ENCODE measurements at regions not wholly inside any gene's neighbourhood (a gene's known extent, or its start where the extent isn't known, plus 50 kb on each side); places are given as distances from the start of the nearest gene placed in this dataset.
"Not testable (repeated sequence)": the region's sequence is repeated elsewhere in the genome, so short reads cannot be mapped to it uniquely, and the experiment has no call there.

DNA sequence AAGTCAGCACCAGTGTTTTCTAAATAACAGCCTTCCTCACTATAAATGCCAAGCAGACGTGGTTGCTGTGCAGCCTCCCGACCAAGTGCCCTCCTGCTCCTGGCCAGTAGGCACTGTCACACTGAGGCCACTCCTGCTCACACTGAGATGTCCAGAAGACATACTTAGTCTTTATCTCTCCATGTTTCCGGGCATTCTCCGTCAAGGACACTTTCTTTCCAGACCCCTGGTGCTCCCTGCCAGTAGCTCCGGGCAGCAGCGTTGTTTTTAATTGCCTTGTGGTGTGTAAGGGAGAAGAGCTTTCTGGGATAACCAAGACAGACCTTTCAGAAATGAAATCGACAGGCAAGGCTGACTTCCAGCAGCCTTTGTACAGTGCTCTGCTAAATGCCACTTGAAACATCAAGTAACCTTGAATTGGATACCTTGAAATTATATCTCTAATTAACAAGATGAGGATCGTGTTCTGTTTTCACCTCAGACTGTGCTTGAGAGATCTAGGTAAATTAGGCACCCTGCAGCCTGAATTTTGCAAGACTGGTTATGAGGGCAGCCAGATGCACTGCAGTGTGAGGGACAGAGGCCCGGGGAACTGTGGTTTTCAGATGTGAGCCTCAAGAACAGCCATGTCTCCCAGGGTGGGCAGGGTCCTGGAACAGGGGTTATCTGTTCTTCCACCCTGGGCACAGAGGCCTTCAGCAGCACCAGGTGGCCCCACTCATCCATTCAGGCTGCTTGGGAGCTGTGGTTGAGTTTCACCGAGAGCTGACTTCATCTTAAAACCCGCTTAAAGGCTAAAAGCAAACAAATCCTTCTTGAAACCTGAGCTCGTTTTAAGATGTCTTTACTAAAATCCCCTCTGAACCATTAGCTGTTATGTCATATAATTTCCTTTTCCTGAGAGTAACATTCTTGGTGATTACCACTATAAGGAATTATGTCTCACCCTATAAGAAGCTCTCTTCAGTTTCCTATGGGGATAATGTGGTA is 105.5 kb upstream of the IL12A start:
- peak; percentile 60 for DNase-seq (ENCODE audit: low read depth)

GRCh38 chr3:159884661-159885402 is 103.8 kb upstream of the IL12A start:
- peak; percentile 60 for DNase-seq (ENCODE audit: low read depth)

DNA sequence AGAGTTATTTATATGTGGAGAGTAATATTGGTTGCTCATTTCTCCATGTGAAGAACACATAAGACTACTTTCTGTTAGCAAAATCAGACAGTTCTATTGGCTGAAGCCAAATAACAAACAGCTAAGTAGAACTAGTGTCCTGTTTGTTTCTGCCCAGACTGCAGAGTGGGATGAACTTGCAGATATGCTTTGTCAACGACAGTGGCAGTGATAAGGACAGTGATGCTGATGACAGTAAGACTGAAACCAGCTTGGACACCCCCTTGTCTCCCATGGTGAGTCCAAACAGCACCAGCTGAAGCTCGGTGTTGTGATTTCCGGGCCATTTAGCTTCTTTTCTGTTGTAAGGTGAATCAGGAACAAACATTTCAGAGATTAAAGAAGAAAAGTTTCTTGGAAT is 102.6 kb upstream of the IL12A start:
- DNase-seq (ENCODE audit: low read depth) = no peak

DNA sequence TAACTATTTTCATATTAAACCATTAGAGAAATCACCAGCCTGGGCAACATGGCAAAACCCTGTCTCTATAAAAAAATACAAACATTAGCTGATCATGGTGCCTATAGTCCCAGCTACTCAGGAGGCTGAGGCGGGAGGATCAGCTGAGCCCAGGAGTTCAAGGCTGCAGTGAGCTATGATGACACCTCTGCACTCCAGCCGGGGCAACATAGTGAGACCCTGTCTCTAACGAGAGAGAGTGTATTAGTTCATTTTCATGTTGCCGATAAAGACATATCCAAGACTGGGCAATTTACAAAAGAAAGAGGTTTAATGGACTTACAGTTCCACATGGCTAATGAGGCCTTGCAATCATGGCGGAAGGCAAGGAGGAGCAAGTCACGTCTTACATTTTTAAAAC is 102.1 kb upstream of the IL12A start:
- not testable (repeated sequence) for DNase-seq (ENCODE audit: low read depth)

DNA sequence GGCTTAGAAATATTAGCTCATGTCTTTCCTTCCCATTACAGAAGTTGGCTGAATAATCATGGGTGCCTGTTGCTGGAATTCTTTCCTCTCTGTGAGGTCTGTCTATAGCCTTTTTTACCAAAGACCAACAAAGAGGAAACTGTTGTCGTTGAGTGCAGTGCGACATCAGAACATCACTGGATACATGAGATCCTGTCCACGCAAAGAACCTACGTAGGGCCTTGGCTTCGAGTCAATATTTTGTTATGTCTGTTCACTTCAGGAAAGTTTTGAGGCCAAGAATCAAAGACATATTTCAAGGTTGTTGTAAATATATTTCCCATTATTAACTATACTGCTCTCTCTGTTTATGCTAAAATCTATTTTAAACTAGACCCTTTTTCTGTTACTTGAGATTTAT is 101.5 kb upstream of the IL12A start:
- no peak for DNase-seq (ENCODE audit: low read depth)

DNA sequence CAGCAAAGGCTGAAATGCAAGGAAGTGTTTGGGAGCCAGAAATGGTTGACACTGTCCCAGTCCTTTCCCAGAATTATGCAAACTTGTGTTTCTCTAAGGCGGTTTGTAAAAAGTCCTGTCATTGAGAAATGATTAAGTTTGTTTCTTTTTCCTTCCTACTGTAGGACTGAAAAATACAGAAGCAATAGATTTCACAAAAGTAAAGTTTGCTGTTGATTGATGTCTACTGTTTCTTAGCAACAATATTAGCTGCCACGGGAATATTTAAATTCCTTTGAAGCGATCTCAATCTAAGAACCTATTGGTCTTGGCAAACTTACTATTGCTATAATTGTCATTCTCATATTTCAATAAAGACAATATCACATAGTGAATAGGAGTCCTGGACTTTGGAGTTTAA is 100.7 kb upstream of the IL12A start:
- DNase-seq (ENCODE audit: low read depth) = no peak

DNA sequence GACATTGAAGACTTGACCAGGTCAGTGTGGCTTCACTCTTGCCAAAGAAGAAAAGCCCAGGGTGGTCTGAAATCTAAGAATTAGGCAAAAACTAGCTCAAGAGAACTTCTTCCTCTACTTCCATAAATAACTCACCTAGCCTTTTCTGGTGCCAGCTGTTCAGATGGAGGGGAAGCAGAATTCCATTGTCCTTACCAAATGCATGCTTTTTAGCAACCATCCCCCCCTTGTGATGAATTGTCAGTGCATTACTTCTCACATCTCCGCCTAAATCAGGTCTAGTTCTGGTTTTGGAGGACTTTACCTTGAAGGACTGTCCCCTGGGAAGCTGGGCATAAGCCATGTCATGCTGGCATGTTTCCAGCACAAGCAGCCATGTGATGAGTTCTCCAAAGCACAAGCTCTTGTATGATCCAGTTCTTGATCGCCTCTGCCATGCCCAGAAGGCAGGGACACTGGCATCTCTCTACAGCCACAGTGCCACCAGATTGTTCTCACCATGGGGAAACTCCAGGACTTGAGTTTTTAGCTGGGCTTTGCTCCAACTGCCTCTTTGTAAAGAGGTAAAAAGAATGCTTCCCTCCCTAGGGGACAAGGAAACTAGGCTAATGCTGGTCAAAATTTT is 96.4 kb upstream of the IL12A start:
- peak; percentile 67 for DNase-seq (ENCODE audit: low read depth)

DNA sequence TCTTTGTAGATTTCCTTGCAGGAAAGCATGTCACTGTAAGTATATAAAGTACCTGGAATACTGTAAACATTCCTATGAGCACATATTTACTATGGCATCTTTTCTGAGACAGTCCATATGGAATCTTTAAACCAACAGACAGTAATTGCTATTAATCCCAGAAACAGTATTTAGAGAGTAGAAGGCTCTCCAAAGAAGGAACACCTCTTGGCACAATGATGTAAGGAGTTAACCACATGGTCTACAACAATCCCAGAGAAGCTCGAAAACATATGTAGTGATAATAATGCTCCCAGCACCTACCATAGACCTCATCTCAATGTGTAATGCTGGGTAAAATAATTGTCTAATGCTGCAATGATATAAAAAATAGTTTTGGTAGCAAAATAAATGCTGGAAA is 95.8 kb upstream of the IL12A start:
- no peak for DNase-seq (ENCODE audit: low read depth)

DNA sequence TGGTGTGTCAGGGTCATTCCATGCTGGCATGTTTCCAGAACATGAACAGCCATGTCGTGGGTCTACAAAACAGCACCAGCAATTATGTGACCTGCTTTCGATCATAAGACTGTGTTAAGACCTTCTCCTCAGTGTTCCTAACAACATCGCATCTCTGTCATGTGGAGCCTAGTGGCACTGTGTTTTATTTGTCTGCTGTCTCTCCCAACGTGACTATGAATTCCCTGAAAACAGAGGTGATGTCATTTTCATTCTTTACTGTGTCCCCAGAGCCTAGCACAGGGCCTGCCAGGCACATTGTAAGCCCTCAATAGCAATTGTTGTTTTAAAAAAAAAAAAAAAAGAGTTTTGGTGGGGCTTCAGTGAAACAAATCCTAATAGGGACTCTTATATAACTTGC is 94.2 kb upstream of the IL12A start:
- DNase-seq (ENCODE audit: low read depth) = no peak

DNA sequence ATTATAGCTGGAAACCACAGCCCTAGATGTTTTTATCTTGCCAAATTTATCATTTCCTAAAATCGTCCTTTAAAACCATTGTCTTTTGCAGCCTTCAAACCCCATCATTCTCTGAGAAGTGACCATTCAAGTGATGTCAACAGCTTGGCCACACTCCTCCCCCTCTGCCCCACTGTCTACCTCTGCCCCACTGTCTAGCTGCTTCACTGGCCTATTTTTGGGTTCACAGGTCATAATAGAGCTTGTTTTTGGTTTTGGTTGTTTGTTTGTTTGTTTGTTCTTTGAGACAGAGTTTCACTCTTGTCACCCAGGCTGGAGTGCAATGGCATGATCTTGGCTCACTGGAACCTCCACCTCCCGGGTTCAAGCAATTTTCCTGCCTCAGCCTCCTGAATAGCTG is 93.2 kb upstream of the IL12A start:
- DNase-seq (ENCODE audit: low read depth) = no peak

- no peak for DNase-seq (ENCODE audit: low read depth)
These were observed 92.1 kb upstream of the IL12A start for GRCh38 chr3:159896543-159896942.

DNA sequence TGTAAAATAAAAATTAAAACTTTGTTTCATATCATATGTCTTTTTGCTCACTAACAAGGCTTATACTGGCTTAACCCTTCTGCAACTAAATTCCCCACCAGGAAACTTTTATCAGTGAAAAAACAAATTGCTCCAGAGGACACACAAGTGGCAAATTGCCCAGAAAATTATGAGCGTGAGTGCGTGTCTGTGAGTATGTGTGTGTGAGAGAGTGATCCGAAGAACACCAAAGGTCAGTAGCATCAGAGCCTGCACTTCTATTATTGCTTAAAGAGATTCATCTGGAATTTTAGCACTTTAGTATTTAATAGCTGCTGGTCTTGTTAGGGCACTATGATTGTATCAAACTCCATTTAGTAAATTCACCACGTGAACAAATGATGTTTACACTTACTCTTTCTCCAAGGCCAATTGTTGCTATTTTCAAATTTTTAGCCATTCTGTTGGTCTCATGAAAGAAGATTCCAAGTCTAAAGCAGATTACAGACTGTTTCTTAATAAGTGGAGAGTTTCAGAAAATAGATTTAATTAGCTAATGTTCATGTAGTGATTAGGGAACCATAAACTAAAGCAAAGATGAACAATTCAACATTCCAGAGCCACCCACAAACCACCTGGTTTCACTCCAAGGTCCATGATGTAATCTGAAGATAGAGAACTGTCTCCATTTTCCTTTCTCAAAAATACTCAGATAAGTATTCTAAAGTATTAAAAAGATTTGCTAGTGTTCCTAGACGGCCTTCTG is 91.1 kb upstream of the IL12A start:
- peak; percentile 73 for DNase-seq (ENCODE audit: low read depth)

DNA sequence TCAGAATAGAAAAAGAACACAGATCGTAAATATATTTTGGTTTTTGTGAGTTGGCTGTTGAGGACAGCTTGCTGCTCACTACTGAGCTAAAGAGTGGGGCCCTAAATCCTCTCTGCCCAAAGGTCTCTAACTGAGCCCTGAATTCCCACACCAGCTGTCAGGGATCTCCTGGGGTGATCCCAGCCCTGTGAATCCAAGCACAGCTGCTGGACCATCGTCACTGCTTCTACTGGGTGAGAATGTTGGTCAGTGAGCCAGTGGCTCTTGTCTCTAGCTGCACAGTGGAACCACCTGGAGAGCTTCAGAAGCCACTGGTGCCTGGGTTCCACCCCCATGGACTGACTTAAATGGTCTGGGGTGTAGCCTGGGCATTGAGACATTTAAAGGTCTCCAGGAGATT is 90.5 kb upstream of the IL12A start:
- peak; percentile 97 for DNase-seq (ENCODE audit: low read depth)

GRCh38 chr3:159899166-159899565 is 89.5 kb upstream of the IL12A start:
- DNase-seq (ENCODE audit: low read depth) = peak; percentile 46

- no peak for DNase-seq (ENCODE audit: low read depth)
These were observed 85.9 kb upstream of the IL12A start for GRCh38 chr3:159902546-159903314.

GRCh38 chr3:159904455-159904854 is 84.2 kb upstream of the IL12A start:
- DNase-seq (ENCODE audit: low read depth) = no peak

GRCh38 chr3:159904911-159905310 is 83.7 kb upstream of the IL12A start:
- no peak for DNase-seq (ENCODE audit: low read depth)

DNA sequence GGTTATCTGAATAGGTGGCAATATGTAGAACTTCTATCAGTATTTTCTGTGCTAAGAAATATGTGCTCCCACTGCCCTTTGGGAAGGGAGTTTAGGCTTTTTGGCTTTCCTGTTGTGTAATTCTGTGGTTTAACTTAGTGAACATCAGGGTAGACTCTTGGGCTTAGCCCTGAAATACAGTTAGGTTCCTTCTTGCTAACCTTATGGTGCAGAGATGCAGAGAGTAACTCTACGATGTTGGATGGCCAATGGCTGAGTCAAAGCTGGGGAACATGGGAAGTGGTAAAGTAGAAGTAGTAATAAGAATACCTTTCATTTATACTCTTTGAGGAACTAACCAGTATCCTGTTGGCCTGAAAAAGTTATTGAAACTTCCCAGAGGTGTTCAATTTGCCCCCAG is 80.8 kb upstream of the IL12A start:
- no peak for DNase-seq (ENCODE audit: low read depth)

- peak; percentile 54 for DNase-seq (ENCODE audit: low read depth)
These were observed 77.5 kb upstream of the IL12A start for GRCh38 chr3:159910991-159911663.

DNA sequence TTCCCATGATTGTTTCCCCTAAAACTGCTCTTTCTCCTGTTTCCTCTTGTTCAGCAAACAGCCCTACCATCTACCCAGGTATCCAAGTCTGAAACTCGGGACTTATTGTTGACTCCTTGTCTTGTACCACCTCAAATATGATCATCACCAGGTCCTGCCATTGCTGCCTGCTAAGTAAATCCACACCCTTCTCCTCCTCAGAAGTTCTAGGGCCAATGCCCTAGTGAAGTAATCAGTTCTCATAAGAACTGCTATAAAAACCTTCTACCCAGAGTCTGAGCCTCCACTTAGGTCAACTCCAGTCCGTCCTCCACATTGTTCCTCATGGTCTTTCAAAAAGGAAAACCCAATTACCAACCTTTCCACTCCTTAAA is 77.0 kb upstream of the IL12A start:
- DNase-seq (ENCODE audit: low read depth) = no peak

All from myocyte (in vitro differentiated cells).